Upper lobe of left lung (tissue), 6 donors: ENCODE measurements at regions not wholly inside any gene's neighbourhood (a gene's known extent, or its start where the extent isn't known, plus 50 kb on each side); places are given as distances from the start of the nearest gene placed in this dataset.

Experiments
- ATAC-seq, 2 donors: fragments of 200-7000 bp; cut with Tn5 transposase; one replicate each; pipeline ENCODE4 v1.9.1; 2022; ENCODE audit warnings: mild to moderate bottlenecking in 2 of 2, moderate library complexity in 2 of 2; ENCODE audit not compliant: low FRiP score in 2 of 2
- DNase-seq, 2 donors: peaks; one replicate each; pipeline ENCODE4 v3.0.0-alpha.2; 2019 to 2020
- H3K27ac ChIP-seq, 4 donors: fragments of 200-600 bp; sonication (generic); one replicate each; pipeline ENCODE4 v1.5.1; 2016 to 2019
- H3K27me3 ChIP-seq, 4 donors: fragments of 200-600 bp; sonication (generic); one replicate each; pipeline ENCODE4 v1.5.1; 2017 to 2019
- H3K36me3 ChIP-seq, 4 donors: fragments of 200-600 bp; sonication (generic); one replicate each; pipeline ENCODE4 v1.5.1; 2016 to 2019
- H3K4me1 ChIP-seq, 4 donors: fragments of 200-600 bp; sonication (generic); one replicate each; pipeline ENCODE4 v1.5.1; 2018 to 2019
- H3K4me3 ChIP-seq, 4 donors: fragments of 200-600 bp; sonication (generic); one replicate each; pipeline ENCODE4 v1.5.1; 2017 to 2019; ENCODE audit warnings: mild to moderate bottlenecking in 2 of 4, moderate library complexity in 1 of 4
- H3K9me3 ChIP-seq, 4 donors: fragments of 200-600 bp; sonication (generic); one replicate each; pipeline ENCODE4 v1.5.1; 2018 to 2019
- EP300 ChIP-seq, 4 donors: sonication (generic); formaldehyde crosslinking; IDR thresholded peaks; one replicate each; pipeline ENCODE4 v1.5.1; 2017; ENCODE audit warnings: antibody characterized with exemption in 4 of 4, control low read depth in 2 of 4
- POLR2A ChIP-seq, 4 donors: fragments of 450-650 bp; IDR thresholded peaks; one replicate each; pipeline ENCODE4 v1.5.1; 2016 to 2017; ENCODE audit warnings: antibody characterized with exemption in 4 of 4, mild to moderate bottlenecking in 2 of 4
- POLR2AphosphoS5 ChIP-seq, 2 donors: sonication (generic); formaldehyde crosslinking; IDR thresholded peaks; one replicate each; pipeline ENCODE4 v1.5.1; 2017; ENCODE audit warnings: antibody characterized with exemption in 2 of 2
- WGBS, 2 donors: methylation state at CpG; one replicate each; pipeline ENCODE4 v1.1.5; 2017 to 2018; 5-methylcytosine and 5-hydroxymethylcytosine counted together
- TF ChIP-seq, protein P1 (sequence below), 6 experiments: fragments of 450-650 bp in 4 of 6; fragments of 200-600 bp in 2 of 6; sonication (generic) in 2 of 6; IDR thresholded peaks; one replicate each; pipeline ENCODE4 v1.5.1; 2016 to 2019; ENCODE audit warnings: antibody characterized with exemption in 6 of 6
- donor health status: DM: no; HTN: no; CAD: no; lungs with moderate emphysema.
- donor health status: DM: no; HTN: yes; CAD: no; lungs with severe emphysema.

- Histone ChIP-seq H3K4me1 (no peaks in the 10 kb centered on the region), H3K27me3 (no peaks in the 10 kb centered on the region), H3K9me3 (no peaks in the 10 kb centered on the region), H3K27ac (no peak overlapping the region), H3K4me3 (no peak overlapping the region), H3K36me3 (no peaks in the 10 kb centered on the region)
- DNase-seq (no peak), ATAC-seq (no peak)
- TF ChIP-seq POLR2A (IDR thresholded peaks at IDR 0.05), result no peak
- TF ChIP-seq, protein P1, sequence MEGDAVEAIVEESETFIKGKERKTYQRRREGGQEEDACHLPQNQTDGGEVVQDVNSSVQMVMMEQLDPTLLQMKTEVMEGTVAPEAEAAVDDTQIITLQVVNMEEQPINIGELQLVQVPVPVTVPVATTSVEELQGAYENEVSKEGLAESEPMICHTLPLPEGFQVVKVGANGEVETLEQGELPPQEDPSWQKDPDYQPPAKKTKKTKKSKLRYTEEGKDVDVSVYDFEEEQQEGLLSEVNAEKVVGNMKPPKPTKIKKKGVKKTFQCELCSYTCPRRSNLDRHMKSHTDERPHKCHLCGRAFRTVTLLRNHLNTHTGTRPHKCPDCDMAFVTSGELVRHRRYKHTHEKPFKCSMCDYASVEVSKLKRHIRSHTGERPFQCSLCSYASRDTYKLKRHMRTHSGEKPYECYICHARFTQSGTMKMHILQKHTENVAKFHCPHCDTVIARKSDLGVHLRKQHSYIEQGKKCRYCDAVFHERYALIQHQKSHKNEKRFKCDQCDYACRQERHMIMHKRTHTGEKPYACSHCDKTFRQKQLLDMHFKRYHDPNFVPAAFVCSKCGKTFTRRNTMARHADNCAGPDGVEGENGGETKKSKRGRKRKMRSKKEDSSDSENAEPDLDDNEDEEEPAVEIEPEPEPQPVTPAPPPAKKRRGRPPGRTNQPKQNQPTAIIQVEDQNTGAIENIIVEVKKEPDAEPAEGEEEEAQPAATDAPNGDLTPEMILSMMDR (IDR thresholded peaks at IDR 0.05), result no peak
- no peak for TF ChIP-seq EP300 (IDR thresholded peaks at IDR 0.05)
- no peak for TF ChIP-seq POLR2AphosphoS5 (IDR thresholded peaks at IDR 0.05)
- 60 to 76% methylated on average over 8 of the region's 8 CpGs for WGBS, 2 donors
These were observed 127.7 kb upstream of the AJAP1 start for GRCh38 chr1:4526747-4527146.

GRCh38 chr1:4527819-4528218 lies 126.6 kb upstream of the AJAP1 start:
- Histone ChIP-seq H3K27me3 (no peaks in the 10 kb centered on the region), H3K9me3 (no peaks in the 10 kb centered on the region), H3K36me3 (no peaks in the 10 kb centered on the region), H3K4me1 (no peaks in the 10 kb centered on the region), H3K27ac (no peak overlapping the region), H3K4me3 (no peak overlapping the region)
- no peak for ATAC-seq
- no peak for DNase-seq
- WGBS, 2 donors, result 65 to 87% methylated on average over 6 to 18 of the region's 18 CpGs
- TF ChIP-seq, protein P1 (IDR thresholded peaks at IDR 0.05), result no peak
- TF ChIP-seq POLR2A (IDR thresholded peaks at IDR 0.05) (no peak), EP300 (IDR thresholded peaks at IDR 0.05) (no peak), POLR2AphosphoS5 (IDR thresholded peaks at IDR 0.05) (no peak)

- no peak for DNase-seq
These were observed 125.8 kb upstream of the AJAP1 start for GRCh38 chr1:4528590-4528989.

GRCh38 chr1:4529446-4530165 lies 124.8 kb upstream of the AJAP1 start:
- 64 to 68% methylated on average over 14 of the region's 14 CpGs for WGBS, 2 donors
- no peak for DNase-seq
- H3K27me3 ChIP-seq, result no peaks in the 10 kb centered on the region

More at GRCh38 chr1:4528590-4528989, 125.8 kb upstream of the AJAP1 start:
- TF ChIP-seq, protein P1 (IDR thresholded peaks at IDR 0.05), result no peak
- TF ChIP-seq EP300 (IDR thresholded peaks at IDR 0.05), result no peak
- TF ChIP-seq POLR2A (IDR thresholded peaks at IDR 0.05), result no peak
- TF ChIP-seq POLR2AphosphoS5 (IDR thresholded peaks at IDR 0.05), result no peak
- no peaks in the 10 kb centered on the region for H3K36me3 ChIP-seq
- ATAC-seq, result no peak
- H3K27me3 ChIP-seq, result no peaks in the 10 kb centered on the region
- no peak overlapping the region for H3K4me3 ChIP-seq
- 72 to 81% methylated on average over 8 to 10 of the region's 10 CpGs for WGBS, 2 donors
- H3K9me3 ChIP-seq, result no peaks in the 10 kb centered on the region
- no peak overlapping the region for H3K27ac ChIP-seq
- H3K4me1 ChIP-seq, result no peaks in the 10 kb centered on the region

More at GRCh38 chr1:4529446-4530165, 124.8 kb upstream of the AJAP1 start:
- H3K27ac ChIP-seq, result no peak overlapping the region
- H3K36me3 ChIP-seq, result no peaks in the 10 kb centered on the region
- H3K4me1 ChIP-seq, result no peaks in the 10 kb centered on the region
- ATAC-seq, result no peak
- no peak overlapping the region for H3K4me3 ChIP-seq
- TF ChIP-seq, protein P1 (IDR thresholded peaks at IDR 0.05), result no peak
- TF ChIP-seq EP300 (IDR thresholded peaks at IDR 0.05) (no peak), POLR2AphosphoS5 (IDR thresholded peaks at IDR 0.05) (no peak), POLR2A (IDR thresholded peaks at IDR 0.05) (no peak)
- H3K9me3 ChIP-seq, result no peaks in the 10 kb centered on the region
